ENCODE measurements at regions not wholly inside any gene's neighbourhood (a gene's known extent, or its start where the extent isn't known, plus 50 kb on each side); places are given as distances from the start of the nearest gene placed in this dataset.

GRCh38 chr6:68575765-68576439 is 59.2 kb upstream of the ADGRB3 start:
- 22% methylated on average over 14 of the region's 14 CpGs for WGBS (ENCODE audit: insufficient coverage)
- Histone ChIP-seq H3K4me3 (ENCODE audit: low read length) (no peak overlapping the region), H3K36me3 (ENCODE audit: control insufficient read depth, insufficient read depth, low read length) (no peaks in the 10 kb centered on the region), H3K27me3 (ENCODE audit: control insufficient read depth, insufficient read depth, low read length) (no peaks in the 10 kb centered on the region), H3K4me1 (ENCODE audit: control insufficient read depth, insufficient read depth, low read length) (no peaks in the 10 kb centered on the region), H3K27ac (ENCODE audit: low read length) (no peak overlapping the region), H3K9me3 (ENCODE audit: control insufficient read depth, insufficient read depth, low read length) (peaks cover 2% of the 10 kb centered on the region)
- peaks cover 8 to 11% of the 10 kb centered on the region in 2 donors for H3K9me3 Mint-ChIP-seq
- no peaks in the 10 kb centered on the region for H3K36me3 Mint-ChIP-seq
- no peaks in the 10 kb centered on the region for H3K4me1 Mint-ChIP-seq
- no peak for TF ChIP-seq CTCF (IDR thresholded peaks at IDR 0.05)
- H3K27ac Mint-ChIP-seq = no peak overlapping the region
- intact Hi-C loops (cut with micrococcal nuclease) = no loop called here
- H3K4me3 Mint-ChIP-seq = no peak overlapping the region
- ATAC-seq = no peak
- H3K27me3 Mint-ChIP-seq (ENCODE audit: low read depth in 2 of 2) = no peaks in the 10 kb centered on the region
- DNase-seq = no peak

- H3K9me3 Mint-ChIP-seq = peaks cover 10% of the 10 kb centered on the region in 2 donors
- no peaks in the 10 kb centered on the region for H3K27me3 Mint-ChIP-seq (ENCODE audit: low read depth in 2 of 2)
- DNase-seq (no peak), ATAC-seq (no peak)
- no peaks in the 10 kb centered on the region for H3K4me1 Mint-ChIP-seq
- Histone ChIP-seq H3K9me3 (ENCODE audit: control insufficient read depth, insufficient read depth, low read length) (peaks cover 7% of the 10 kb centered on the region), H3K27ac (ENCODE audit: low read length) (no peak overlapping the region), H3K36me3 (ENCODE audit: control insufficient read depth, insufficient read depth, low read length) (no peaks in the 10 kb centered on the region), H3K4me1 (ENCODE audit: control insufficient read depth, insufficient read depth, low read length) (no peaks in the 10 kb centered on the region), H3K27me3 (ENCODE audit: control insufficient read depth, insufficient read depth, low read length) (no peaks in the 10 kb centered on the region), H3K4me3 (ENCODE audit: low read length) (no peak overlapping the region)
- H3K36me3 Mint-ChIP-seq = peaks cover 8% of the 10 kb centered on the region
- H3K27ac Mint-ChIP-seq = no peak overlapping the region
- TF ChIP-seq CTCF (IDR thresholded peaks at IDR 0.05) = no peak
- H3K4me3 Mint-ChIP-seq = no peak overlapping the region
- intact Hi-C loops (cut with micrococcal nuclease) = no loop called here
- 86% methylated on average over 4 of the region's 4 CpGs for WGBS (ENCODE audit: insufficient coverage)
These were observed 62.1 kb upstream of the ADGRB3 start for GRCh38 chr6:68572975-68573374.

- no peak overlapping the region for H3K4me3 Mint-ChIP-seq
These were observed 62.6 kb upstream of the ADGRB3 start for GRCh38 chr6:68572525-68572924.

More at GRCh38 chr6:68572525-68572924, 62.6 kb upstream of the ADGRB3 start:
- intact Hi-C loops (cut with micrococcal nuclease) = no loop called here
- Mint-ChIP-seq H3K27ac (no peak overlapping the region), H3K4me1 (no peaks in the 10 kb centered on the region), H3K9me3 (peaks cover 10 to 14% of the 10 kb centered on the region in 2 donors), H3K36me3 (peaks cover 8% of the 10 kb centered on the region), H3K27me3 (ENCODE audit: low read depth in 2 of 2) (no peaks in the 10 kb centered on the region)
- ATAC-seq (no peak), DNase-seq (peak in 1 of 2 donors; percentile 1)
- no peaks in the 10 kb centered on the region for H3K27me3 ChIP-seq (ENCODE audit: control insufficient read depth, insufficient read depth, low read length)
- WGBS (ENCODE audit: insufficient coverage) = 86% methylated on average over 1 of the region's 2 CpGs
- no peaks in the 10 kb centered on the region for H3K4me1 ChIP-seq (ENCODE audit: control insufficient read depth, insufficient read depth, low read length)
- no peak for TF ChIP-seq CTCF (IDR thresholded peaks at IDR 0.05)
- no peaks in the 10 kb centered on the region for H3K36me3 ChIP-seq (ENCODE audit: control insufficient read depth, insufficient read depth, low read length)
- H3K4me3 ChIP-seq (ENCODE audit: low read length) = no peak overlapping the region
- no peak overlapping the region for H3K27ac ChIP-seq (ENCODE audit: low read length)
- H3K9me3 ChIP-seq (ENCODE audit: control insufficient read depth, insufficient read depth, low read length) = peaks cover 7% of the 10 kb centered on the region
